ENCODE measurements at regions not wholly inside any gene's neighbourhood (a gene's known extent, or its start where the extent isn't known, plus 50 kb on each side); places are given as distances from the start of the nearest gene placed in this dataset.
"Not testable (repeated sequence)": the region's sequence is repeated elsewhere in the genome, so short reads cannot be mapped to it uniquely, and the experiment has no call there.

GRCh38 chr4:43458293-43458692 lies 565.8 kb downstream of the GRXCR1 start:
- no peak for TF ChIP-seq CTCF (IDR thresholded peaks at IDR 0.05; ENCODE audit: insufficient read depth, low read length)
- no peak for DNase-seq (ENCODE audit: low read depth)
- no peak overlapping the region for H3K4me3 ChIP-seq (ENCODE audit: low read depth, low read length)

- DNase-seq (ENCODE audit: low read depth) = peak; percentile 22
- peak; percentile 26 for TF ChIP-seq CTCF (IDR thresholded peaks at IDR 0.05; ENCODE audit: insufficient read depth, low read length)
- H3K4me3 ChIP-seq (ENCODE audit: low read depth, low read length) = no peak overlapping the region
These were observed 579.4 kb downstream of the GRXCR1 start for GRCh38 chr4:43471950-43472349.

- TF ChIP-seq CTCF (IDR thresholded peaks at IDR 0.05; ENCODE audit: insufficient read depth, low read length) = no peak
- DNase-seq (ENCODE audit: low read depth) = no peak
- H3K4me3 ChIP-seq (ENCODE audit: low read depth, low read length) = no peak overlapping the region
These were observed 589.0 kb downstream of the GRXCR1 start for GRCh38 chr4:43481526-43481925.

GRCh38 chr4:43485196-43485595 lies 592.7 kb downstream of the GRXCR1 start:
- no peak overlapping the region for H3K4me3 ChIP-seq (ENCODE audit: low read depth, low read length)
- no peak for TF ChIP-seq CTCF (IDR thresholded peaks at IDR 0.05; ENCODE audit: insufficient read depth, low read length)
- no peak for DNase-seq (ENCODE audit: low read depth)

- H3K4me3 ChIP-seq (ENCODE audit: low read depth, low read length) = no peak overlapping the region
These were observed 603.7 kb downstream of the GRXCR1 start for GRCh38 chr4:43496188-43496587.

GRCh38 chr4:43496602-43497001 lies 604.1 kb downstream of the GRXCR1 start:
- no peak for TF ChIP-seq CTCF (IDR thresholded peaks at IDR 0.05; ENCODE audit: insufficient read depth, low read length)
- no peak overlapping the region for H3K4me3 ChIP-seq (ENCODE audit: low read depth, low read length)
- no peak for DNase-seq (ENCODE audit: low read depth)

More at GRCh38 chr4:43496188-43496587, 603.7 kb downstream of the GRXCR1 start:
- no peak for TF ChIP-seq CTCF (IDR thresholded peaks at IDR 0.05; ENCODE audit: insufficient read depth, low read length)
- DNase-seq (ENCODE audit: low read depth) = peak; percentile 12

- not testable (repeated sequence) for DNase-seq (ENCODE audit: low read depth); H3K4me3 ChIP-seq (ENCODE audit: low read depth, low read length)
These were observed 613.3 kb downstream of the GRXCR1 start for GRCh38 chr4:43505823-43506222.
